Stimulated activated CD4-positive, alpha-beta T cell treated with anti-CD3 and anti-CD28 coated beads, Interleukin-4, amount 100 ng/mL, for 1 hour (primary cell): ENCODE measurements at regions not wholly inside any gene's neighbourhood (a gene's known extent, or its start where the extent isn't known, plus 50 kb on each side); places are given as distances from the start of the nearest gene placed in this dataset.
"Not testable (repeated sequence)": the region's sequence is repeated elsewhere in the genome, so short reads cannot be mapped to it uniquely, and the experiment has no call there.

ENCODE experiments used
- DNase-seq: peaks from one replicate; pipeline ENCODE4 v3.0.0-alpha.2; 2020

- no peak for DNase-seq
Measured at GRCh38 chrX:41005445-41005992, 79.7 kb upstream of the USP9X start.

- DNase-seq: peak; percentile 10
Measured at GRCh38 chrX:41009850-41010846, 75.1 kb upstream of the USP9X start.

DNA sequence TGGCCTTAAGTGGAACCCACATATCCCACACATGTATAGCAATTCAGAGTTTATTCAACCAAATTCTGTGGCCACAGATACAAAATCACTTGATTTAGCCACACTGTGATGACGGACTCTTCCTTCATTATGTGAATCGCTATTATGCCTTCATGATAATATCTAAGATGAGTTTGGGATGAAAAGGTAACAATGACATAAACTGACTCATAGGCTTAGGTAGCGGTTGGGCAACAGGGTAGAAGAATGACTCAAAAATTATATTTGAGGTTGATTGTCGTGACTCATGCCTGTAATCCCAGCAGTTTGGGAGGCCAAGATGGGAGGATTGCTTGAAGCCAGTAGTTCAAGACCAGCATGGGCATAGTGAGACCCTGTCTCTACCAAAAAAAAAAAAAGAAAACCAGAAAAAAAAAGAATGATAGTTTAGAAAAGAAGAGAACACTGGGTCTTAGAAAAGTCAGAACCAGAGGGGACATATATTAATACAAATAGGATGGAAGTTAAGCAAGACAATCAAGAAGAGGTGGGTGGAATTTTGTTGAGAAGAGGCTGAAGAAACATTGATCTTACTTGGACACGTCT lies 70.4 kb upstream of the USP9X start:
- no peak for DNase-seq

GRCh38 chrX:41017785-41018184 lies 67.5 kb upstream of the USP9X start:
- DNase-seq: not testable (repeated sequence)

DNA sequence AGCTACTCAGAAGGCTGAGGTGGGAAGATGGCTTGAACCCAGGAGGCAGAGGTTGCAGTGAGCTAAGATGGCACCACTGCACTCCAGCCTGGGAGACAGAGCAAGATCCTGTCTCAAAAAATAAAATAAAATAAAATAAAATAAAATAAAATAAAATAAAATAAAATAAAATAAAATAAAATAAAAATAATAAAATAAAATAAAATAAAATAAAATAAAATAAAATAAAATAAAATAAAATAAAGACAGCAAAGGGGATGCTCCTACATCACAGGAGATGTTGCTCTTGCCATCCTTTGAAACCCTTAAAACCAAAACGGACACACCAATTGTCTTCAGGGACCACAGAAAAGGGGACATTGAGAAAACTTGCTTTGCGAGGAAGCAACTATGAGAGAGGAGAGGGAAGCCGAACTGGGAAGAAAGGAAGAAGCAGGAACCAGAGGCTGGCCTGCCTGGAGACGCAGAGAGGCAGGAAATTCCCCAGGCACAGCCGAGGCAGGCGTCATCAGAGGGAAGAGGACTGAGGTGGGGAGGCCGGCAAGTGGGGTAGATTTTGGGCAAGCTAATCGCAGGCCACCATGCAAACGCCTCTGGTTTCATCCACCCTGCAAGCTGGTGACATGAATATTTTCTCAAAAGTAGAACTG lies 66.7 kb upstream of the USP9X start:
- DNase-seq: not testable (repeated sequence)

GRCh38 chrX:41019041-41019392 lies 66.2 kb upstream of the USP9X start:
- no peak for DNase-seq

- DNase-seq: no peak
Measured at GRCh38 chrX:41022566-41022965, 62.7 kb upstream of the USP9X start.

DNA sequence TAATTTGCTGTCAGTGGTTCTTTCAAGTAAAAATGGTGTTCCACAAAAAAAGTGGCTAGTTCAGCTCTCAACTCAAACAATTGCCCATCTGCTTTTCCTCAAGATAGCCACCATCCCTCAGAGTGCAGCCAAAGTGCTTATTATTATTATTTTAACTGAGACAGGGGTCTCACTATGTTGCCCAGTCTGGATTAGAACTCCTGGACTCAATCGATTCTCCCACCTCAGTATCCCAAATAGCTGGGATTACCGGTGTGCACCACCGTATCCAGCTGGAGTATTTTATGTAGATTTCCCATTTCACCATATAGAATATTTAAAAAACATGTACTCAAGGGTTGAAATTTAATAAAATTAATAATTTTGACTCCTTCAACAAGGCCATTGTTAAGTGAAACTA lies 62.1 kb upstream of the USP9X start:
- DNase-seq: no peak

- not testable (repeated sequence) for DNase-seq
Measured at GRCh38 chrX:41024335-41024734, 60.9 kb upstream of the USP9X start.

DNA sequence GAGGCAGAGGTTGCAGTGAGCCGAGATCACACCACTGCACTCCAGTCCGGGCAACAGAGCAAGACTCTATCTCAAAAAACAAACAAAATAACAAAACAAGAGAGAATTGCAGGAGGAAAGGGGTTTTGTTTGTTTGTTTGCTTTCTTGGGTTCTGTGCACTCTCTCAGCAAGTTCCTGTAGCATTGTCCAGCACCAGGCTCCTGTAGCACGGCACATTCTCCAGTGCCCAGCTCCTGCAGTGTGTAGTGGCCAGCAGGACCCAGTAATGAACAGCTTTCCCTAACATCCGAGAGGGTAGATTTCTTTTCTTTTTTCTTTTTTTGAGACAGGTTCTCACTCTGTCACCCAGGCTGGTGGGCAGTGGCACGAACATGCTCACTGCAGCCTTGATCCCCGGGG lies 60.5 kb upstream of the USP9X start:
- no peak for DNase-seq

- DNase-seq: no peak
Measured at GRCh38 chrX:41025926-41026701, 59.1 kb upstream of the USP9X start.

DNA sequence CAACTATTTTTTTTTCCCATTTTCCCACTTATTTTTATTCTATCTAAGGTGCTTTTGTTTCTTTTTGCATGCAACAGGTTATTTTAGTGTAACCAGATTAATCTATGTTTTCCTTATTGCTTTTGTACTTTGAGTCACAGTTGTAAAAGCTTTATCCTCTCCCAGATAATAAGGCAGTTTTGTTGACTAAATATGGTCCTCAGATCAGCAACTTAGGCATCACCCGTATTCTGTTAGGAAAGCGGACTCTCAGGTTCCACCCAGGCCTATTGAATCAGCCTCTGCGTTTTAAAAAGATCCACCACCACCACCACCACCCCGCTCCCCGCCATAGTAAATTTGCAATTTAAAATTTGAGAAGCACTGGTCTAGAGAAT lies 58.6 kb upstream of the USP9X start:
- DNase-seq: no peak

- DNase-seq: no peak
Measured at GRCh38 chrX:41029332-41029731, 55.9 kb upstream of the USP9X start.

DNA sequence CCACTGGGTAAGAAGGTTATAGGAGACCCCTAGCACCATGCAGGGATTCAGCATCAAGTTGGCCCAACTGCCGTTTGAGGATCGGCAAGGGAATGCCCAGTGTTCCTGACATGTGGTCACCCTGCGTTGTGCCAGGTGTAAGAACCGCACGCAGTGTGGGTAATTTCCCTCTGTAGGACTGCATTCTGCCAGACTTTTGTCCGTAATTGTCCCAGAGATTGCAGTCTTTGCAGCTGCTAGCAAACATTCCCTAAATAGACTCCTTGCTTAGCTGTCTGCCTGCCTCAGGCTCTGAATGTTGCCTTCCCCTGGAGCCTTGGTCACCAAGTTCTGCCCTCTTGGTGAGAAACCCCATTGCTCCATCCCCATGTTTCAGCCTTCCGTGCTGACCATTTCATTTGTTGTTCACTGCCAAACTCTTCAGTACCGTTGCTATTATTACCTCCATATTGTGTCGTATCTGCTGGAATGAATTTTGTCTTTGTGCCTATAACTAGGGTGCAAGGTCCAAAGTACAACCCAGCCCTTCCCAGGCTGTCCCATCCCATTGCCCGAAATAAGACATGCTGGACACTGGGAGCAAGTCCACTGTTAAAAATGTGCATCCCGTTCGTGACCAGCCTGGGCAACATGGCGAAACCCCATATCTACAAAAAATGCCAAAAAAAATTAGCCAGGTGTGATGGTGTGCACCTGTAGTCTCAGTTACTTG lies 53.8 kb upstream of the USP9X start:
- DNase-seq: no peak

GRCh38 chrX:41033299-41033698 lies 51.9 kb upstream of the USP9X start:
- DNase-seq: no peak

DNA sequence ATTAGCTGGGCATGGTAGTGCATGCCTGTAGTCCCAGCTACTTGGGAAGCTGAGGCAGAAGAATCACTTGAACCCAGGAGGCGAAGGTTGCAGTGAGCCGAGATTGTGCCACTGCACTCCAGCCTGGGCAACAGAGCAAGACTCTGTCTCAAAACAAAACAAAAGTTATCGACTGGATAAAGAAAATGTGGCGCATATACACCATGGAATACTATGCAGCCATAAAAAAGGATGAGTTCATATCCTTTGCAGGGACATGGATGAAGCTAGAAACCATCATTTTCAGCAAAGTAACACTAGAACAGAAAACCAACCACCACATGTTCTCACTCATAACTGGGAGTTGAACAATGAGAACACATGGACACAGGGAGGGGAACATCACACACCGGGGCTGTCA lies 50.3 kb upstream of the USP9X start:
- DNase-seq: not testable (repeated sequence)
